NCI-H1092 (cell line): ENCODE measurements at regions not wholly inside any gene's neighbourhood (a gene's known extent, or its start where the extent isn't known, plus 50 kb on each side); places are given as distances from the start of the nearest gene placed in this dataset.
"Not testable (repeated sequence)": the region's sequence is repeated elsewhere in the genome, so short reads cannot be mapped to it uniquely, and the experiment has no call there.

ENCODE experiments used
- DNase-seq: peaks from one replicate; lab custom pipeline; 2025; lab: John Stamatoyannopoulos, UW

- DNase-seq = no peak
Observed at GRCh38 chrX:123085311-123085940, 98.7 kb upstream of the GRIA3 start.

GRCh38 chrX:123086768-123087167, 97.3 kb upstream of the GRIA3 start:
- no peak for DNase-seq

- no peak for DNase-seq
Observed at GRCh38 chrX:123087326-123087725, 96.8 kb upstream of the GRIA3 start.

- DNase-seq = no peak
Observed at GRCh38 chrX:123088331-123088730, 95.7 kb upstream of the GRIA3 start.

GRCh38 chrX:123088930-123089329, 95.1 kb upstream of the GRIA3 start:
- no peak for DNase-seq

GRCh38 chrX:123093792-123094191, 90.3 kb upstream of the GRIA3 start:
- no peak for DNase-seq

GRCh38 chrX:123108513-123109427, 75.3 kb upstream of the GRIA3 start:
- no peak for DNase-seq

GRCh38 chrX:123121241-123121640, 62.8 kb upstream of the GRIA3 start:
- DNase-seq = no peak

DNA sequence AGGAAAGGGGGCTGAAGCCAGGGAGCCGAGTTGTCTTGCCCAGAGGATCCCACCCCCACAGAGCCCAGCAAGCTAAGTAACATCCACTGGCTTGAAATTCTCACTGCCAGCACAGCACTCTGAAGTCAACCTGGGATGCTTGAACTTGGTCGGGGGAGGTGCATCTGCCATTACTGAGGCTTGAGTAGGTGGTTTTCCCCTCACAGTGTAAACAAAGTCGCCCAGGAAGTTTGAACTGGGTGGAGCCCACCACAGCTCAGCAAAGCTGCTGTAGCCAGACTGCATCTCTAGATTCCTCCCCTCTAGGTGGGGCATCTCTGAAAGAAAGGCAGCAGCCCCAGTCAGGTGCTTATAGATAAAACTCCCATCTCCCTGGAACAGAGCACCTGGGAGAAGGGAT, 54.3 kb upstream of the GRIA3 start:
- DNase-seq = not testable (repeated sequence)
